ENCODE measurements at regions not wholly inside any gene's neighbourhood (a gene's known extent, or its start where the extent isn't known, plus 50 kb on each side); places are given as distances from the start of the nearest gene placed in this dataset.

DNA sequence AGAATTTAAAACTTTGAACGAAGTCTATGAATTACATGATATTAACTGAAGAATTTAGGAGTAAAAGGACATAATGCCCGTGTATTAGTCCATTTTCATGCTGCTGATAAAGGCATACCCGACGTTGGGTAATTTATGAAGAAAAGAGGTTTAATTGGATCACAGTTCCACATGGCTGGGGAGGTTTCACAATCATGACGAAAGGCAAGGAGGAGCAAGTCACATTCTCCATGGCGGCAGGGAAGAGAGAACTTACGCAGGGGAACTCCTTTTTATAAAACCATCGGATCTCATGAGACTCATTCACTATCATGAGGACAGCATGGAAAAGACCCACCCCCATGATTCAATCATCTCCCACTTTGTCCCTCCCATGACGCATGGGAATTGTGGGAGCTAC, 210.6 kb downstream of the CD83 start:
- TF ChIP-seq, protein P1, sequence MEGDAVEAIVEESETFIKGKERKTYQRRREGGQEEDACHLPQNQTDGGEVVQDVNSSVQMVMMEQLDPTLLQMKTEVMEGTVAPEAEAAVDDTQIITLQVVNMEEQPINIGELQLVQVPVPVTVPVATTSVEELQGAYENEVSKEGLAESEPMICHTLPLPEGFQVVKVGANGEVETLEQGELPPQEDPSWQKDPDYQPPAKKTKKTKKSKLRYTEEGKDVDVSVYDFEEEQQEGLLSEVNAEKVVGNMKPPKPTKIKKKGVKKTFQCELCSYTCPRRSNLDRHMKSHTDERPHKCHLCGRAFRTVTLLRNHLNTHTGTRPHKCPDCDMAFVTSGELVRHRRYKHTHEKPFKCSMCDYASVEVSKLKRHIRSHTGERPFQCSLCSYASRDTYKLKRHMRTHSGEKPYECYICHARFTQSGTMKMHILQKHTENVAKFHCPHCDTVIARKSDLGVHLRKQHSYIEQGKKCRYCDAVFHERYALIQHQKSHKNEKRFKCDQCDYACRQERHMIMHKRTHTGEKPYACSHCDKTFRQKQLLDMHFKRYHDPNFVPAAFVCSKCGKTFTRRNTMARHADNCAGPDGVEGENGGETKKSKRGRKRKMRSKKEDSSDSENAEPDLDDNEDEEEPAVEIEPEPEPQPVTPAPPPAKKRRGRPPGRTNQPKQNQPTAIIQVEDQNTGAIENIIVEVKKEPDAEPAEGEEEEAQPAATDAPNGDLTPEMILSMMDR (IDR thresholded peaks at IDR 0.05), result no peak
- H3K4me3 ChIP-seq, result no peak overlapping the region
- H3K36me3 ChIP-seq, result no peaks in the 10 kb centered on the region
- H3K27me3 ChIP-seq, result no peaks in the 10 kb centered on the region
- WGBS, 2 donors, result 94 to 95% methylated on average over 9 of the region's 9 CpGs
- no peaks in the 10 kb centered on the region for H3K9me3 ChIP-seq
- H3K4me1 ChIP-seq, result no peaks in the 10 kb centered on the region
- intact Hi-C loops (cut with DNase I), result no loop called here
- H3K27ac ChIP-seq, result no peak overlapping the region
- DNase-seq, result no peak

DNA sequence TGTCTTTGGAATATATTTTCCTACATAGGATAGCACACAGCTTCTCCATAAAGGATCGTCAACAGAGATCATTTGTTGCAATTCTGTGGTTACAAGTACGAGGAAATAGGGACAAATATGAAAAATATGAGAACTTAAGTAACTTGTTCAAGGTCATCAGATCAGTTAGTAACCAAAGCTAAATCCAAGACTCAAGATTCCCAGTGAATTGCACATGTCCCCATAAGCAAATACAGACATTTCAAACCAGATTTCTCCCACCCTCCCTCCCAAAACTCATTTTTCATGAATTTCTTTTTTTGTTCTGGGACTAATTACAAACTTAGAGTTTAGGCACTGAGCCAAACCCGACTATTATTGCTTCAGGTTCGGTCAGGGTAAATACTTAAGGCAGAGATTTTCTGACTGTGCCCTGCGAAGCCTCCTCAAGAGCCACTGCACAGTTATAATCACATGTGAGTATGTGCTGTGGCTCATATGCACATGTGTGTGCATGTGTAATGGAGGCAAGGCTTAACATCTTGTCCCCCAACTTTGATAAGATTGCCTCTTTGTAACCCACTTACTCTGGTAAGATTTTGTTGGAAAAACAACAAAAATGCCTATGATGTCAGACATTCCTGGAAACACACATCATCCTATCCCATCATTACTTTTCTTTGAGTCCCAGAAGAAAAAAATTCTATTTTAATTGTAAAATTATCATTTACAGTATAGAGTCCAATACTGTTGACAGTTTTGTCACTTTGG, 216.2 kb downstream of the CD83 start:
- Histone ChIP-seq H3K9me3 (no peaks in the 10 kb centered on the region), H3K27ac (no peak overlapping the region), H3K4me1 (no peaks in the 10 kb centered on the region), H3K27me3 (no peaks in the 10 kb centered on the region), H3K36me3 (no peaks in the 10 kb centered on the region), H3K4me3 (no peak overlapping the region)
- intact Hi-C loops (cut with DNase I), result no loop called here
- WGBS, 2 donors, result 71 to 81% methylated on average over 5 of the region's 5 CpGs
- no peak for DNase-seq
- TF ChIP-seq, protein P1 (IDR thresholded peaks at IDR 0.05), result no peak
- TF ChIP-seq POLR2A (IDR thresholded peaks at IDR 0.05) (no peak), EP300 (IDR thresholded peaks at IDR 0.05) (no peak), POLR2AphosphoS5 (IDR thresholded peaks at IDR 0.05) (no peak)

DNA sequence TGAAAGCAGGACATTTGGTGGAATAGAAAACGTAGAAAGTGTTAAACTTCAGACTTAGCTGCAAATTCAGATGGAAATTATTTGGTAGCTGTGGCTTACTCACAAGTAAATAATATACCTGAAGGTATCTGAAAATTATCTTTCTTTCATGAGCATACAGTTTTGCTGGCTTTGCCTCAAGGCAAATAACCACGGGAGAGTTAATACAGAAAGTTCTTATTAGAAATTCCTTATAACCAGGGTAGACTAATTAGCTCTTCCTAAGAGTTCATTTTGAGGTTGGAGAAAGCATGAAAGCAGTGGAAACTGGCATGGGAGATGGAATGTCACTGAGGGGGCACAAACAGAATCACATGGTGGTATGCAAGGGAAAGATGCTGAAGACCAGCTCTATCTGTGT, 217.5 kb downstream of the CD83 start:
- H3K27ac ChIP-seq, result no peak overlapping the region
- H3K36me3 ChIP-seq, result no peaks in the 10 kb centered on the region
- no peak overlapping the region for H3K4me3 ChIP-seq
- DNase-seq, result no peak
- intact Hi-C loops (cut with DNase I), result no loop called here
- H3K9me3 ChIP-seq, result no peaks in the 10 kb centered on the region
- TF ChIP-seq, protein P1 (IDR thresholded peaks at IDR 0.05), result no peak
- no peak for TF ChIP-seq POLR2AphosphoS5 (IDR thresholded peaks at IDR 0.05)
- TF ChIP-seq POLR2A (IDR thresholded peaks at IDR 0.05), result no peak
- no peak for TF ChIP-seq EP300 (IDR thresholded peaks at IDR 0.05)
- 93 to 94% methylated on average over 2 of the region's 2 CpGs for WGBS, 2 donors
- H3K27me3 ChIP-seq, result no peaks in the 10 kb centered on the region
- peaks cover 0 to 5% (median 0%) of the 10 kb centered on the region in 4 donors for H3K4me1 ChIP-seq

DNA sequence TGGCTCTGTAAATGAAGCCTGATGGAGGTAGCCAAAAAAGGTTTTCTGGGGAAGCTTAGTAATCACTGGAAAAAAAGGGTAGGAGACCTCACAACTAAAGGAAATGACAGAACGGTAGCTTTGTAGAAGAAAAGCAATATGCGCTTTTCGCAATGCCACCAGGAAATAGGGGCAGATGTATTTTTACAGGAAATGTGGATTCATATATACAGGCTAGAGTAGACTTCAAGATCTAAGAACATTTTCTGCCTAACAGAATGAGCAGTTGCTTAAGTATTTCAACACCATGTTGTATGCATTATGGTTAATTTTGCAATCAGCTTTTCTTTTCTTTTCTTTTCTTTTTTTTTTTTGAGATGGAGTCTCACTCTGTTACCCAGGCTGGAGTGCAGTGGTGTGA, 219.6 kb downstream of the CD83 start:
- Histone ChIP-seq H3K4me3 (no peak overlapping the region), H3K36me3 (no peaks in the 10 kb centered on the region), H3K9me3 (no peaks in the 10 kb centered on the region), H3K4me1 (peaks cover 0 to 7% (median 0%) of the 10 kb centered on the region in 4 donors), H3K27ac (no peak overlapping the region), H3K27me3 (no peaks in the 10 kb centered on the region)
- DNase-seq, result no peak
- intact Hi-C loops (cut with DNase I), result no loop called here
- 72 to 90% methylated on average over 3 of the region's 3 CpGs for WGBS, 2 donors
- TF ChIP-seq POLR2A (IDR thresholded peaks at IDR 0.05) (no peak), EP300 (IDR thresholded peaks at IDR 0.05) (no peak), POLR2AphosphoS5 (IDR thresholded peaks at IDR 0.05) (no peak)
- TF ChIP-seq, protein P1 (IDR thresholded peaks at IDR 0.05), result no peak

DNA sequence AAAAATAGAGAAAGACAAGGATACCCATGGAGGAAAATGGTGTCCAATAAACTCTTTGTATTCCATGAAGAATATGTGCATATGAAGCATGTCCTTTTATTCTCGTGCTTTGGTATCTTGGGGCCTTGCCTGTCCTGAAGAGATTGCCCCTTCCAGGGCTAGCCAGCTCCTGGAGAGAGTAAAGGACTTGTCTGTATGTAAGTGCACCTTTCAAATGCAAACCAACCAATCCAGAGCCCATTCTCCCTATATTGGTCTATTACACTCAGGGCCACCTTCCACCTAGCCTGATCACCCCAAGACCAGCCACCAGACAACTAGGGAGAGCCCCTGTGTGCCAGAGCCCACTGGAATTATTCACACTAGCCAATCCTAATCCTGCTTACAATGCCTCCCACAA, 221.6 kb downstream of the CD83 start:
- Histone ChIP-seq H3K27me3 (no peaks in the 10 kb centered on the region), H3K4me1 (peaks cover 0 to 7% (median 0%) of the 10 kb centered on the region in 4 donors), H3K9me3 (no peaks in the 10 kb centered on the region), H3K36me3 (no peaks in the 10 kb centered on the region), H3K27ac (no peak overlapping the region), H3K4me3 (no peak overlapping the region)
- intact Hi-C loops (cut with DNase I), result no loop called here
- WGBS, 2 donors, result 93 to 95% methylated on average over 1 of the region's 1 CpG
- TF ChIP-seq EP300 (IDR thresholded peaks at IDR 0.05) (no peak), POLR2A (IDR thresholded peaks at IDR 0.05) (no peak), POLR2AphosphoS5 (IDR thresholded peaks at IDR 0.05) (no peak)
- TF ChIP-seq, protein P1 (IDR thresholded peaks at IDR 0.05), result no peak
- DNase-seq, result no peak

All from sigmoid colon (tissue), 6 donors.